ENCODE measurements at regions not wholly inside any gene's neighbourhood (a gene's known extent, or its start where the extent isn't known, plus 50 kb on each side); places are given as distances from the start of the nearest gene placed in this dataset.
"Not testable (repeated sequence)": the region's sequence is repeated elsewhere in the genome, so short reads cannot be mapped to it uniquely, and the experiment has no call there.

- DNase-seq (ENCODE audit: low read depth in 2 of 2) = no peak
Measured at GRCh38 chr3:107468782-107469181, 54.0 kb upstream of the BBX start.

GRCh38 chr3:107470496-107470895 lies 52.3 kb upstream of the BBX start:
- DNase-seq (ENCODE audit: low read depth in 2 of 2) = not testable (repeated sequence)

All from stimulated activated CD4-positive, alpha-beta T cell treated with anti-CD3 and anti-CD28 coated beads, Interleukin-1b, Interleukin-23, amount 100 ng/mL, for 4 hours (primary cell).